NCI-H460 (cell line): ENCODE measurements at regions not wholly inside any gene's neighbourhood (a gene's known extent, or its start where the extent isn't known, plus 50 kb on each side); places are given as distances from the start of the nearest gene placed in this dataset.
"Not testable (repeated sequence)": the region's sequence is repeated elsewhere in the genome, so short reads cannot be mapped to it uniquely, and the experiment has no call there.

Source experiments
- DNase-seq: peaks from one replicate; pipeline ENCODE4 v3.0.0-alpha.2; 2016; ENCODE audit warnings: low read depth; ENCODE audit errors: extremely low read depth

DNA sequence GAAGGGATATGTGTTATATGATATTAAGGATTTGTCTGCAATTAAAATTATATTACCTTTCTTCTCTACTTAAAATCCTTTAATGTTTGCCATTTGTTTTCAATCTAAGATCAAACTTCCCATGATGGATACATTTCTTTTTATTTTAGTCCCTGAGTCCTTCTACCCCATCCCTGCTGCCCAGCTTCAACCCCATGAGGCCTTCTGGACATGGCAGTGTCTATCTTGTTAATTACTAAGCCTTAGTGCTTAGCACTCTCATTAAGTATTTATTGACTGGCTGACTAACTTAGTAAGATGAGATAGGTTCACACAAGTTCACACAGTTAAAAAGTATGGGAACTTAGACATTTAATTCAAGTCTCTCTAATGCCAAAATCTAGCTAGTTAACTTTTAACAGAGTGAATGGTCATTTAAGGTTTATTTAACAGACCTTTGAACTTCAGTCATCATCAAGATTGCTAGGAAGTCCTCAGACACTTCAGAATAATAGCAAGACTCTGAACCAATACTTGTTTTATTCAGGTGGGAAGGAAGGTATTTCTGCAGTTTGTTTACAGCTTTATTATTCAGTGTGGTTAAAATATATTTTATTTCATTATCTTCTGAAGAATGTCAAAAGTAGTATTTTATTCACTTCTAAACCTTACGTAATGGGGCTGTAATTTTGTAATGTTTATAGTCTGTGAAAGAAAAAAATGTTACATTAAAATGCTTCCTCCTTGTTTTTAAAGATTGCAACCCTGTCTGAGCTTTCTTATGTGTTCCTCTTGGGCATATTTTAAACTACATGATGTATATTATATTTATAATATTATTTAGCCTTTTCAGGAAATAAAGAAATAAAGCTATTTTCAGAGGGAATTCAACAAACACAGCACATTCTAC lies 848.9 kb downstream of the REEP3 start:
- no peak for DNase-seq

GRCh38 chr10:64374346-64374745 lies 853.1 kb downstream of the REEP3 start:
- no peak for DNase-seq

DNA sequence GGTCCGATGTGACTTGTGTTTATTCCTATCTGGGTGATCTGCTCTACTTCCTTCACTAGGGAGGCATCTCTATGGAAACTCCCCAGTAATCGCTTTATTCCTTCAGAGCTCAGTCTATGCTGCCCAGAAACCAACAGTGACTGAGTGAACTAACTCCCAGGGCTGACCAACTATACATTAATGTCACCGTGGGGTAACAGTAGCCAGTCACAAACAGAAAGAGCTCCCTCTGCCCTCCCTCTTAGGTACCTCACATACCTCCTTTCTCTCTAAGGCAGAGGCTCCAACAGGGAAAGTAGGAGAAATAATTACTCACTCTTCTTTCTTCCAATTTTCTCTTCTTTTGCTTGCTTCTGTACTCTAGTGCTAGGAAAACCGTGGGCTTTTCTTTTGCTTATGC lies 855.0 kb downstream of the REEP3 start:
- no peak for DNase-seq

GRCh38 chr10:64379898-64380297 lies 858.7 kb downstream of the REEP3 start:
- DNase-seq, result no peak

DNA sequence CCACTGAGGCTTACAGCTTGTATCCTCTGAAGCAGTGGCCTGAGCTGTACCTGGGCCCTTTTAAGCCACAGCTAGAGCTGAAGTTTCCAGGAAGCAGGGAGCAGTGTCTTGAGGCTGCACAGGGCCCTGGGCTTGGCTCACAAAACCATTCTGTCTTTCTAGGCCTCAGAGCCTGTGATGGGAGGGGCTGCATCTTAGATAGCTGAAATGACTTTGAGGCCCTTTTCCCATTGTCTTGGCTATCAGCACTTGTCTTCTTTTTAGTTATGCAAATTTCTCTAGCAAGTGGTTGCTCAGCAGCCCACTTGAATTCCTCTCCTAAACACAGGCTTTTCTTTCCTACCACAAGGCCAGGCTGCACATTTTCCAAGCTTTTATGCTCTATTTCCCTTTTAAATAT lies 864.2 kb downstream of the REEP3 start:
- no peak for DNase-seq

GRCh38 chr10:64394744-64395143 lies 873.5 kb downstream of the REEP3 start:
- DNase-seq, result no peak

DNA sequence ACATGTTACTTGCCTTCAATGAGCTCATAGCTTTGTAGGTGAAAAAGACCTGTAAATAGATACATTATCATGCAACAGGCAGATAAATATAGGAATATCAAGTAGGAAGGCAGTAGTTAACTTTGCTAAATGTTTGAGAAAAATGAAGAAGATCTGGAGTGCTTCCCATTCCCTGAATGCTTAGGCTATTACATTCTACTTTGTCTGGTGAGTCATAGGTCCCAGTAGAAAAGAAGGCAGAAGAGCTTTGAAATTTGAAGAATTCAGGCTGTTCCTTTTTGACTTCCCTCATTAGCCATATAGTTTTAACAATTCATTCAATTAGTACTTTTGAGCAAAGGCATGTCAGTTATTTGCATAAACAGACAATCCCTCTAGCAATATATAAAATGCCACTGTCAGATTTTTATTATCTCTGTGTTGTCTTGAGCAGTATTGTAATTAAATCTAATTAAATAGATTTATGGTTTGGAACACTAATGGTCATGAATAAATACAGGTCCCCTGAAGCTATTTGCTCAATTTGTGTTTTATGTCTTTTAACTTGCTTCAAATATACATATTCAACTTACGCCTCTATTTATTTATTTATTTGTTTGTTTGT lies 875.0 kb downstream of the REEP3 start:
- no peak for DNase-seq

DNA sequence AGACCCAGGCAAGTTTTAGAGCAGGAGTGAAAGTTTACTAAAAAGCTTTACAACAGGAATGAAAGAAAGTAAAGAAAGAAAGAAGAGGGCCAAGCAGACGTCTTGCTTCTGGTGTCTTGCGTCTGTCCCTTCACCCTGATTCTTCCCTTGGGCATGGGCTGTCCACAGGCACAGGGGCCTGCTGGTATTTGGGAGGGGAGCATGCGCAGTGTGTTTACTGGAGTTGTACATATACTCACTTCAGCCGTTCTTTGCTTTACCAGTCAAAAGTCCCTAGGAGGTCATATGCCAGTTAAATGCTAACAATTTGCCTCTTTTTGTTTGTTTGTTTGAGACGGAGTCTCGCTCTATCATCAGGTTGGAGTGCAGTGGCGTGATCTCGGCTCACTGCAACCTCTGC lies 875.9 kb downstream of the REEP3 start:
- no peak for DNase-seq

DNA sequence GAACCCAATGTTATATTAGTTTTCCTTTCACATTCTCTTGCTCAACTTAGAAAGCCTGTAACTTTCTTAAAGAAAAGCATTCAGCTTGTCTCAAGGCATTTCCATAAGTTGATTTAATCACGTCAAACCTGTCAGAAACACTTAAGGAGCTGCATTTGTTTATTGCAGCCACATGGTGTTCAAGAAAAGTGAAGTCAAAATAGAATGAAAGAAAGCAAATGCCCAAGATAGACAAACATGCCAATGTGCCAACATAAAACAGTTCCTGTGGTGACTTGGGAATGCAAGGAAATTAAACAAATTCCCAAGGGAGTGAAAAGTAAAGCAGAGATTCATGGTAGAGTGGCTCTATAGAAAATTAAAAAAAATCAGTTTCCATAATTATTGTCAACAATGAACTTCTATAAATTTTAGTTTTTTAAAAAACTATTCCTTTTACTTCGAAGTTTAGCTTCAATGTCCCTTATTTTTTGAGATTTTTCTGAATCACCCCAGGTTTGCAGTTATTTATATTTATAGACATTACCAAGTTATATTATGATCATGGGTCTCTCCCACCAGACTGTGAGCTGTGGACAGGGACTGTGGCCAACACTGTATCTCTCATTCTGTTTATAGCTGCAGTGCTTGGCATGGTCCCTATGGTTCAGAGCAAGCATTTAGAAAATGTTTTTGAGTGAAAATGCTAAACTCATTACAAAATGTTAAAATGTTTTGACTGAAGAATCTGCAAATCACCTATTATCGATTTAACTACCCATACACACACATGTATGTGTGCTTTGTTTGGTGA lies 887.4 kb downstream of the REEP3 start:
- DNase-seq, result no peak

DNA sequence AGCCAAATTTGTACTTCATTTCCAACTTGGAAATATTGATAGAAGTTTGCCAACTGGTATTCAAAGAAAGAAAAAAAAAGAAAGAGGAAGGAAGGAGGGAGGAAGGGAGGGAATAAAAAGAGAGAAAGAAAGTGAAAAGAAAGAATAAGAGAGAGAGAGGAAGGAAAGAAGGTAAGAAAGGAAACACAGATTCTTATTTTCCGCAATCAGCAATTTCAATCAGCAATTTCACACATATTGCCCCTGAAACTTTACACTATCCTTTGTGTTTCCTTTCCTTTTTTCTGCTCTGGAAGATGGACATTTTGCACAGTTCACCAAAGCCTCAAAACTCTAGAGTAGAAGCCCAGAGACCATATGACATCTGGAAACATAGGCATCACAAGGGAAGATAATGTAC lies 888.1 kb downstream of the REEP3 start:
- no peak for DNase-seq

GRCh38 chr10:64416011-64416410 lies 894.8 kb downstream of the REEP3 start:
- no peak for DNase-seq

GRCh38 chr10:64419461-64419860 lies 898.3 kb downstream of the REEP3 start:
- no peak for DNase-seq

DNA sequence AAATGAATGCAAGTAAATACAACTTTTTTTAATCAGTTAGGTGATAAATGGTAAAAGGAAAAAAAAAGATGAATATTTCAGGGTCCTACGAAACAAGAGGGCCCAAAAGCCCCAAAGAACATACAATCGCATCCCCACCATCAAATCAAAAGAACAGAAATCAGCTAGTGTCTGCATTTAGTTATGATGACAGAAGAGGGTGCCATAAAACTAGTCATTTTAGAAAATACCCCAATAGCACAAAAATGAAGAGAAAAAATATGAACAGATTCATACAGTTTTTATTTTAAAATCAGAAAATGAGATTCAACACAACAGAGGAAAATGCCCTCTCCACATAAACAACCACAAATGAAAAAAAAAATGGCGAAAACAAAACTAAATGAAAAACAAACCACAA lies 905.5 kb downstream of the REEP3 start:
- DNase-seq, result no peak

DNA sequence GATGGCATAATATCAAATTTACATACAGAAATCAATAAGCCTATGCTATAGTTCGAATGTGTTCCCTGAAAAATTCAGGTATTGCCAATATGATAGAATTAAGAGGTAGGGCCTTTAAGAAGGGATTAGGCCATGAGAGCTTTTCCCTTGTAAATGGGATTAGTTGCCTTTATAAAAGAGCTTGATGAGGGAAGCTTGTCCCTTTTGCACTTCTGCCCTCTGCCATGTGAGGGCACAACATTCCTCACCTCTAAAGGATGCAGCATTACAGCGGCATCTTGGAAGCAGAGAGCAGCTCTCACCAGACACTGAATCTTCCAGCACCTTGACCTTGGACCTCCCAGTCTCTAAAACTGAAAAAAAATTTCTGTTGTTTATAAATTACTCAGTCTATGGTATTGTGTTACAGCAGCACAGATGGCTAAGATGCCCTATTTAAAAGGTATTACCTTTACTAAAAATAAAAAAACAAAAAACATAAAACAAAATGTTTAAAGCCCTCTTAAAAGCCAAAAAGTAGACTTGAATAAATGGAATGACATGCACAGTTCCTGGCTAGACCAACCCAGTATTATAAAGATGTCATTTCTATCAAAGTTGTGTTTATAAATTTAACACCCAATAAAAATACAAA lies 909.6 kb downstream of the REEP3 start:
- peak; percentile 17 for DNase-seq

DNA sequence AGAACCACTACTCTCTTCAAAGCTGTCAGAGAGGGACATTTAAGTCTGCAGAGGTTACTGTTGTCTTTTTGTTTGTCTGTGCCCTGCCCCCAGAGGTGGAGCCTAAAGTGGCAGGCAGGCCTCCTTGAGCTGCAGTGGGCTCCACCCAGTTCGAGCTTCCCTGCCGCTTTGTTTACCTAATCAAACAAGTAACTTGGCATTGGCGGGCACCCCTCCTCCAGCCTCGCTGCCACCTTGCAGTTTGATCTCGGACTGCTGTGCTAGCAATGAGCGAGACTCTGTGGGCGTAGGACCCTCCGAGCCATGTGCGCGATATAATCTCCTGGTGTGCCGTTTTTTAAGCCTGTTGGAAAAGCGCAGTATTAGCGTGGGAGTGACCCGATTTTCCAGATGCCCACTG lies 920.7 kb downstream of the REEP3 start:
- DNase-seq, result not testable (repeated sequence)

GRCh38 chr10:64444163-64444562 lies 923.0 kb downstream of the REEP3 start:
- no peak for DNase-seq

GRCh38 chr10:64444564-64444963 lies 923.4 kb downstream of the REEP3 start:
- no peak for DNase-seq

GRCh38 chr10:64449603-64450002 lies 928.4 kb downstream of the REEP3 start:
- DNase-seq, result no peak

DNA sequence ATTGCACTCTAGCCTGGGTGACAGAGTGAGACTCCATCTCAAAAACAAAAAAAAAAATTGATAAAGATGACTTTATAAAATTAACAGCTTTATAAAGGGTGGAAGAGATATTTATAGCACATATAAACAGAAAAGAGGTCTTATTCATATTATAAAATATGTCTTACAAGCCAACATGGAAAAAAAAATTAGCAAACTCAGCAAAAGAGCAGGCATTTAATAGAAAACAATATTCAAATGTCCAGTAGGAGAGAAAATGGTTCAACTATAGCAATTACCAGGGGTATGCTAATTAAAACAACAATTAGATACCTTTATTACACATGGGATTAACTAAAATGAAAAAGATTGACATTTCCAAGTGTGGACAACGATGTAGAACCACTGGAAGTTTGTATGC lies 929.1 kb downstream of the REEP3 start:
- no peak for DNase-seq

DNA sequence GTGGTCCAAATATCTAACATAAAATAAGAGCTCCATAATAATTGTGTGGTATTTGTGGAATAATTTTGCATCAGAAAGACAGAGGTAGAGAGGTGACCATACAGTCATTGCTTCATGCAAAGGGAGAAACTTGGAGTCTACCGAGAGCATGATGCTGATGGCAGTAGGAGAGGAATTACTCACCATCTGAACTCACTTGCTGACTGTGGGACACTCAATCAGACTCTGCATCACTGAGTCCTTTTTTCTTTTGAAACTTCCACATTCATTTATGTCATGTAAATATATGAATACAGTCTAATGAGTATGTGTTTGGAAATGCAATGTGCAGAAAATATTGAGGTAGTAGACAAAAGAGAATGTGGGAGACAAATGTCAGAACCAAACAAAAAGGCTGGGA lies 933.8 kb downstream of the REEP3 start:
- no peak for DNase-seq

DNA sequence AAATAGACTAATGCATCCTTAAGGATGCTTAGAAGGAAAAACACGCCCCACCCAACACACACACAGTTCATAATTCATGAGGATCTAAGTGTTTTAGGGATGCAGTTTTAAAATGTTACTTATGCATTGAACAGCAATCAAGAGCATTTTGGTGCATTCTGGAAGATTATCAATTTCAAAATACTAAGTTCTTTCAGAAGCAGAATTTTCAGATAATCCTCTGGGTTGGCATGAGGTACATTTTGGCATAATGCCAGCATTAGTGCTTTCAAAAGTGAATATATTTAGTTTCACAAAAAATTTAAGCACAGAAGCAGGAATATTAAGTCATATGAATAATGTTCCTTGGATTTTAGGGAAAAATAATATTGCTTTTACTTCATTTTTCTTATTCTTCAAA lies 937.1 kb downstream of the REEP3 start:
- DNase-seq, result no peak
